ENCODE measurements at regions not wholly inside any gene's neighbourhood (a gene's known extent, or its start where the extent isn't known, plus 50 kb on each side); places are given as distances from the start of the nearest gene placed in this dataset.

GRCh38 chr3:145387211-145387610 lies 773.8 kb downstream of the PLOD2 start:
- Histone ChIP-seq H3K4me3 (no peak overlapping the region), H3K27ac (no peak overlapping the region), H3K4me1 (no peaks in the 10 kb centered on the region), H3K9me3 (no peaks in the 10 kb centered on the region), H3K27me3 (no peaks in the 10 kb centered on the region), H3K36me3 (ENCODE audit: low read depth, missing control alignments) (no peaks in the 10 kb centered on the region)
- TF ChIP-seq CTCF (IDR thresholded peaks at IDR 0.05) = no peak
- no peak for TF ChIP-seq POLR2A (IDR thresholded peaks at IDR 0.05)
- no peak for DNase-seq
- intact Hi-C loops (cut with DNase I; ENCODE audit: low total_unique reads) = no loop called here

- Histone ChIP-seq H3K27me3 (no peaks in the 10 kb centered on the region), H3K36me3 (ENCODE audit: low read depth, missing control alignments) (no peaks in the 10 kb centered on the region), H3K27ac (no peak overlapping the region), H3K4me3 (no peak overlapping the region), H3K9me3 (no peaks in the 10 kb centered on the region), H3K4me1 (no peaks in the 10 kb centered on the region)
- TF ChIP-seq CTCF (IDR thresholded peaks at IDR 0.05) = no peak
- TF ChIP-seq POLR2A (IDR thresholded peaks at IDR 0.05) = no peak
- WGBS, 2 donors = 77 to 93% methylated on average over 8 of the region's 8 CpGs
- DNase-seq = no peak
- intact Hi-C loops (cut with DNase I; ENCODE audit: low total_unique reads) = no loop called here
These were observed 765.6 kb downstream of the PLOD2 start for GRCh38 chr3:145395421-145395820.

- 71% methylated on average over 5 of the region's 5 CpGs for WGBS, 2 donors
- H3K27me3 ChIP-seq = no peaks in the 10 kb centered on the region
These were observed 749.4 kb downstream of the PLOD2 start for GRCh38 chr3:145411605-145412004.

GRCh38 chr3:145417678-145418077 lies 743.3 kb downstream of the PLOD2 start:
- no peak overlapping the region for H3K4me3 ChIP-seq
- H3K36me3 ChIP-seq (ENCODE audit: low read depth, missing control alignments) = no peaks in the 10 kb centered on the region
- no peak overlapping the region for H3K27ac ChIP-seq
- no peaks in the 10 kb centered on the region for H3K9me3 ChIP-seq
- intact Hi-C loops (cut with DNase I; ENCODE audit: low total_unique reads) = no loop called here
- TF ChIP-seq POLR2A (IDR thresholded peaks at IDR 0.05) (no peak), CTCF (IDR thresholded peaks at IDR 0.05) (no peak)
- H3K4me1 ChIP-seq = no peaks in the 10 kb centered on the region
- no peaks in the 10 kb centered on the region for H3K27me3 ChIP-seq
- 0% methylated on average over 1 of the region's 1 CpG for WGBS, 2 donors
- no peak for DNase-seq

More at GRCh38 chr3:145411605-145412004, 749.4 kb downstream of the PLOD2 start:
- DNase-seq = no peak
- H3K9me3 ChIP-seq = no peaks in the 10 kb centered on the region
- TF ChIP-seq POLR2A (IDR thresholded peaks at IDR 0.05) (no peak), CTCF (IDR thresholded peaks at IDR 0.05) (no peak)
- intact Hi-C loops (cut with DNase I; ENCODE audit: low total_unique reads) = no loop called here
- H3K27ac ChIP-seq = no peak overlapping the region
- no peak overlapping the region for H3K4me3 ChIP-seq
- H3K4me1 ChIP-seq = no peaks in the 10 kb centered on the region
- H3K36me3 ChIP-seq (ENCODE audit: low read depth, missing control alignments) = no peaks in the 10 kb centered on the region

- DNase-seq = no peak
- Histone ChIP-seq H3K4me1 (no peaks in the 10 kb centered on the region), H3K9me3 (no peaks in the 10 kb centered on the region), H3K27ac (no peak overlapping the region), H3K27me3 (no peaks in the 10 kb centered on the region), H3K36me3 (ENCODE audit: low read depth, missing control alignments) (no peaks in the 10 kb centered on the region), H3K4me3 (no peak overlapping the region)
- no peak for TF ChIP-seq CTCF (IDR thresholded peaks at IDR 0.05)
- no peak for TF ChIP-seq POLR2A (IDR thresholded peaks at IDR 0.05)
- intact Hi-C loops (cut with DNase I; ENCODE audit: low total_unique reads) = no loop called here
- WGBS, 2 donors = 58 to 64% methylated on average over 3 of the region's 3 CpGs
These were observed 738.4 kb downstream of the PLOD2 start for GRCh38 chr3:145422556-145422955.
